ENCODE measurements at regions not wholly inside any gene's neighbourhood (a gene's known extent, or its start where the extent isn't known, plus 50 kb on each side); places are given as distances from the start of the nearest gene placed in this dataset.

- H3K9me3 ChIP-seq (ENCODE audit: control insufficient read depth in 2 of 2, insufficient read depth in 1 of 2, low read length in 1 of 2), result no peaks in the 10 kb centered on the region
- no peaks in the 10 kb centered on the region for H3K4me1 ChIP-seq (ENCODE audit: control insufficient read depth in 2 of 2, insufficient read depth in 2 of 2, low read length in 2 of 2)
- WGBS, result 79% methylated on average over 2 of the region's 2 CpGs
- peaks cover 0 to 3% of the 10 kb centered on the region in 2 donors for H3K27me3 ChIP-seq (ENCODE audit: control insufficient read depth in 2 of 2, insufficient read depth in 1 of 2, low read length in 1 of 2)
- no peak for DNase-seq (ENCODE audit: low read depth in 6 of 9, low spot score in 9 of 9)
- H3K4me3 ChIP-seq (ENCODE audit: low read length in 2 of 2), result no peak overlapping the region
- H3K27ac ChIP-seq (ENCODE audit: low read depth in 1 of 2, low read length in 1 of 2), result no peak overlapping the region
- H3K36me3 ChIP-seq (ENCODE audit: control insufficient read depth in 2 of 2, insufficient read depth in 2 of 2, low read length in 1 of 2), result no peaks in the 10 kb centered on the region
These were observed 382.1 kb downstream of the HACE1 start for GRCh38 chr6:104477569-104477968.

- Histone ChIP-seq H3K4me1 (ENCODE audit: control insufficient read depth in 2 of 2, insufficient read depth in 2 of 2, low read length in 2 of 2) (no peaks in the 10 kb centered on the region), H3K9me3 (ENCODE audit: control insufficient read depth in 2 of 2, insufficient read depth in 1 of 2, low read length in 1 of 2) (no peaks in the 10 kb centered on the region), H3K27me3 (ENCODE audit: control insufficient read depth in 2 of 2, insufficient read depth in 1 of 2, low read length in 1 of 2) (peaks cover 0 to 3% of the 10 kb centered on the region in 2 donors), H3K36me3 (ENCODE audit: control insufficient read depth in 2 of 2, insufficient read depth in 2 of 2, low read length in 1 of 2) (no peaks in the 10 kb centered on the region), H3K27ac (ENCODE audit: low read depth in 1 of 2, low read length in 1 of 2) (no peak overlapping the region), H3K4me3 (ENCODE audit: low read length in 2 of 2) (no peak overlapping the region)
- 62% methylated on average over 4 of the region's 4 CpGs for WGBS
- DNase-seq (ENCODE audit: low read depth in 6 of 9, low spot score in 9 of 9), result no peak
These were observed 386.7 kb downstream of the HACE1 start for GRCh38 chr6:104473021-104473429.

- Histone ChIP-seq H3K4me1 (ENCODE audit: control insufficient read depth in 2 of 2, insufficient read depth in 2 of 2, low read length in 2 of 2) (no peaks in the 10 kb centered on the region), H3K9me3 (ENCODE audit: control insufficient read depth in 2 of 2, insufficient read depth in 1 of 2, low read length in 1 of 2) (no peaks in the 10 kb centered on the region), H3K27ac (ENCODE audit: low read depth in 1 of 2, low read length in 1 of 2) (no peak overlapping the region), H3K27me3 (ENCODE audit: control insufficient read depth in 2 of 2, insufficient read depth in 1 of 2, low read length in 1 of 2) (peaks cover 0 to 3% of the 10 kb centered on the region in 2 donors), H3K4me3 (ENCODE audit: low read length in 2 of 2) (no peak overlapping the region), H3K36me3 (ENCODE audit: control insufficient read depth in 2 of 2, insufficient read depth in 2 of 2, low read length in 1 of 2) (no peaks in the 10 kb centered on the region)
- WGBS, result 74% methylated on average over 9 of the region's 9 CpGs
- no peak for DNase-seq (ENCODE audit: low read depth in 6 of 9, low spot score in 9 of 9)
These were observed 387.5 kb downstream of the HACE1 start for GRCh38 chr6:104472021-104472901.

GRCh38 chr6:104466306-104466705 lies 393.4 kb downstream of the HACE1 start:
- Histone ChIP-seq H3K36me3 (ENCODE audit: control insufficient read depth in 2 of 2, insufficient read depth in 2 of 2, low read length in 1 of 2) (no peaks in the 10 kb centered on the region), H3K27me3 (ENCODE audit: control insufficient read depth in 2 of 2, insufficient read depth in 1 of 2, low read length in 1 of 2) (no peaks in the 10 kb centered on the region), H3K9me3 (ENCODE audit: control insufficient read depth in 2 of 2, insufficient read depth in 1 of 2, low read length in 1 of 2) (no peaks in the 10 kb centered on the region), H3K4me1 (ENCODE audit: control insufficient read depth in 2 of 2, insufficient read depth in 2 of 2, low read length in 2 of 2) (no peaks in the 10 kb centered on the region), H3K4me3 (ENCODE audit: low read length in 2 of 2) (no peak overlapping the region), H3K27ac (ENCODE audit: low read depth in 1 of 2, low read length in 1 of 2) (no peak overlapping the region)
- no peak for DNase-seq (ENCODE audit: low read depth in 6 of 9, low spot score in 9 of 9)

- no peak for DNase-seq (ENCODE audit: low read depth in 6 of 9, low spot score in 9 of 9)
- Histone ChIP-seq H3K27me3 (ENCODE audit: control insufficient read depth in 2 of 2, insufficient read depth in 1 of 2, low read length in 1 of 2) (no peaks in the 10 kb centered on the region), H3K9me3 (ENCODE audit: control insufficient read depth in 2 of 2, insufficient read depth in 1 of 2, low read length in 1 of 2) (no peaks in the 10 kb centered on the region), H3K4me1 (ENCODE audit: control insufficient read depth in 2 of 2, insufficient read depth in 2 of 2, low read length in 2 of 2) (no peaks in the 10 kb centered on the region), H3K36me3 (ENCODE audit: control insufficient read depth in 2 of 2, insufficient read depth in 2 of 2, low read length in 1 of 2) (no peaks in the 10 kb centered on the region), H3K27ac (ENCODE audit: low read depth in 1 of 2, low read length in 1 of 2) (no peak overlapping the region), H3K4me3 (ENCODE audit: low read length in 2 of 2) (no peak overlapping the region)
- WGBS, result 70% methylated on average over 6 of the region's 6 CpGs
These were observed 396.7 kb downstream of the HACE1 start for GRCh38 chr6:104462811-104463599.

GRCh38 chr6:104460738-104461483 lies 398.8 kb downstream of the HACE1 start:
- peak in 1 of 9 donors; percentile 3 for DNase-seq (ENCODE audit: low read depth in 6 of 9, low spot score in 9 of 9)
- H3K9me3 ChIP-seq (ENCODE audit: control insufficient read depth in 2 of 2, insufficient read depth in 1 of 2, low read length in 1 of 2), result no peaks in the 10 kb centered on the region
- WGBS, result 91% methylated on average over 2 of the region's 2 CpGs
- no peaks in the 10 kb centered on the region for H3K4me1 ChIP-seq (ENCODE audit: control insufficient read depth in 2 of 2, insufficient read depth in 2 of 2, low read length in 2 of 2)
- no peak overlapping the region for H3K4me3 ChIP-seq (ENCODE audit: low read length in 2 of 2)
- no peak overlapping the region for H3K27ac ChIP-seq (ENCODE audit: low read depth in 1 of 2, low read length in 1 of 2)
- no peaks in the 10 kb centered on the region for H3K36me3 ChIP-seq (ENCODE audit: control insufficient read depth in 2 of 2, insufficient read depth in 2 of 2, low read length in 1 of 2)
- no peaks in the 10 kb centered on the region for H3K27me3 ChIP-seq (ENCODE audit: control insufficient read depth in 2 of 2, insufficient read depth in 1 of 2, low read length in 1 of 2)

- Histone ChIP-seq H3K9me3 (ENCODE audit: control insufficient read depth in 2 of 2, insufficient read depth in 1 of 2, low read length in 1 of 2) (no peaks in the 10 kb centered on the region), H3K27ac (ENCODE audit: low read depth in 1 of 2, low read length in 1 of 2) (no peak overlapping the region), H3K27me3 (ENCODE audit: control insufficient read depth in 2 of 2, insufficient read depth in 1 of 2, low read length in 1 of 2) (no peaks in the 10 kb centered on the region), H3K4me1 (ENCODE audit: control insufficient read depth in 2 of 2, insufficient read depth in 2 of 2, low read length in 2 of 2) (no peaks in the 10 kb centered on the region), H3K4me3 (ENCODE audit: low read length in 2 of 2) (no peak overlapping the region), H3K36me3 (ENCODE audit: control insufficient read depth in 2 of 2, insufficient read depth in 2 of 2, low read length in 1 of 2) (no peaks in the 10 kb centered on the region)
- WGBS, result 88% methylated on average over 1 of the region's 1 CpG
- DNase-seq (ENCODE audit: low read depth in 6 of 9, low spot score in 9 of 9), result no peak
These were observed 400.2 kb downstream of the HACE1 start for GRCh38 chr6:104459543-104459942.

GRCh38 chr6:104449918-104450317 lies 409.8 kb downstream of the HACE1 start:
- Histone ChIP-seq H3K36me3 (ENCODE audit: control insufficient read depth in 2 of 2, insufficient read depth in 2 of 2, low read length in 1 of 2) (no peaks in the 10 kb centered on the region), H3K4me3 (ENCODE audit: low read length in 2 of 2) (no peak overlapping the region), H3K27ac (ENCODE audit: low read depth in 1 of 2, low read length in 1 of 2) (no peak overlapping the region), H3K9me3 (ENCODE audit: control insufficient read depth in 2 of 2, insufficient read depth in 1 of 2, low read length in 1 of 2) (no peaks in the 10 kb centered on the region), H3K4me1 (ENCODE audit: control insufficient read depth in 2 of 2, insufficient read depth in 2 of 2, low read length in 2 of 2) (no peaks in the 10 kb centered on the region), H3K27me3 (ENCODE audit: control insufficient read depth in 2 of 2, insufficient read depth in 1 of 2, low read length in 1 of 2) (no peaks in the 10 kb centered on the region)
- 67% methylated on average over 1 of the region's 1 CpG for WGBS
- no peak for DNase-seq (ENCODE audit: low read depth in 6 of 9, low spot score in 9 of 9)
